ENCODE measurements at regions not wholly inside any gene's neighbourhood (a gene's known extent, or its start where the extent isn't known, plus 50 kb on each side); places are given as distances from the start of the nearest gene placed in this dataset.

DNA sequence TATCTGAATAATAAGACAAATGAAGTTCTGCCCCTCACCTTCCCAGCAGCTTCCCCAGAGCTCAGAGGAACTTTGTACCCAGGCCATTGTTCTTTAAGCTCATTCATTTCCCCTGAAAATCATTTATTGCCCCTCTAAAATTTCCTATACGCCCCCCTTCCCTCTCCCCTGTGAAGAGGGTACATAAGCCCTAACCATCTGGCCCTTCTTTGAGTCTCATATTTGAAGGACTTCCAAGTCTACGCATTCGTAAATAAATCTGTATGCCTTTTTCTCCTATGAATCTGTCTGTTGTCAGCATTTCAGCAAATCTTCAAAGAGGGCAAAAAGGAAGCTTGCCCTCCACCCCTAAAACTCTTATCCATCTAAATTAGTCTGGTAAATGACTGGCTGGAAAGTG, 73.1 kb upstream of the DST start:
- TF ChIP-seq, protein P1, sequence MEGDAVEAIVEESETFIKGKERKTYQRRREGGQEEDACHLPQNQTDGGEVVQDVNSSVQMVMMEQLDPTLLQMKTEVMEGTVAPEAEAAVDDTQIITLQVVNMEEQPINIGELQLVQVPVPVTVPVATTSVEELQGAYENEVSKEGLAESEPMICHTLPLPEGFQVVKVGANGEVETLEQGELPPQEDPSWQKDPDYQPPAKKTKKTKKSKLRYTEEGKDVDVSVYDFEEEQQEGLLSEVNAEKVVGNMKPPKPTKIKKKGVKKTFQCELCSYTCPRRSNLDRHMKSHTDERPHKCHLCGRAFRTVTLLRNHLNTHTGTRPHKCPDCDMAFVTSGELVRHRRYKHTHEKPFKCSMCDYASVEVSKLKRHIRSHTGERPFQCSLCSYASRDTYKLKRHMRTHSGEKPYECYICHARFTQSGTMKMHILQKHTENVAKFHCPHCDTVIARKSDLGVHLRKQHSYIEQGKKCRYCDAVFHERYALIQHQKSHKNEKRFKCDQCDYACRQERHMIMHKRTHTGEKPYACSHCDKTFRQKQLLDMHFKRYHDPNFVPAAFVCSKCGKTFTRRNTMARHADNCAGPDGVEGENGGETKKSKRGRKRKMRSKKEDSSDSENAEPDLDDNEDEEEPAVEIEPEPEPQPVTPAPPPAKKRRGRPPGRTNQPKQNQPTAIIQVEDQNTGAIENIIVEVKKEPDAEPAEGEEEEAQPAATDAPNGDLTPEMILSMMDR (conservative IDR thresholded peaks at IDR 0.05; ENCODE audit: low read length), result no peak
- no peak for TF ChIP-seq EZH2phosphoT487 (IDR thresholded peaks at IDR 0.05; ENCODE audit: borderline replicate concordance, low read depth, low read length)

Data from OCI-LY7 (cell line).